Urothelium cell line (cell line): ENCODE measurements at regions not wholly inside any gene's neighbourhood (a gene's known extent, or its start where the extent isn't known, plus 50 kb on each side); places are given as distances from the start of the nearest gene placed in this dataset.

Experiments
- DNase-seq: peaks from one replicate; pipeline ENCODE4 v3.0.0; 2011; ENCODE audit warnings: low spot score, mixed read lengths
- FAIRE-seq: peaks from 2 replicates; lab custom pipeline; 2011; peaks lifted over from hg19 to GRCh38; lab: Jason Lieb, UNC

DNA sequence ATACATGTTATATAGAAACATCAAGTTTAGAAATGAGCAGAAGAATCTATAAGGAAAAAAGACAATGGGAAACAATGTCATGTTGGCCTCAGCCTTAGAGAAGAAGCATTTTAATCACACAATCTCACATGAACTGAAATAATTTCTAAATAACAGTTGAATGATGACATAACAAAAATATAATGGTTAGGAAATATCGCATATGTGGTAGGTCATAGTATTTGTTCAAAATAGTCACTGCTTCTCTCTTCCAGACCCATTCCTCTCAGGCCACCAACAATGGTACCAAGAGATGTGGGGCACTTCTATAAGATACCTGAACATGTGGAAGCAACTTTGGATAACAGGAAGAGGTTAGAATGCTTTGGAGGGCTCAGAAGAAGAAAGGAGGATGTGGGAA lies 195.7 kb upstream of the PDZRN3 start:
- no peak for DNase-seq
- no peak for FAIRE-seq

DNA sequence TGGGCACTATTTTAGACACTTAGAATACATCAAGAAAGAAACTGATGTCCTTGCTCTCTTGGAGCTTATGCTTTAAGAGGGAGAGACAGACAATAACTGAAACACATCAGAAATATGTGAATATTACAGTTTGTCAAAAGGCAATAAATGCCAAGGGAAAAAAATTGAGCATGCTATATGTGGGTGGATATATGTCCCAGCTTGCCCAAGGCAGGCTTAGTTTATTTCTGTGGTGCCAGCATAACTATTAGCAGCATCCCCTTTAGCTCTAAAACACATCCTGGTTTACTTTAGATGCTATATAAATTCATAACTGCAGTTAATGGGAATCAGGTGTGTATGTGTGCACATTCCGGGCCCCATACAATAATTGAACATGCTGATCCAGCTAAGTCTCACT lies 191.2 kb upstream of the PDZRN3 start:
- DNase-seq: no peak
- no peak for FAIRE-seq

DNA sequence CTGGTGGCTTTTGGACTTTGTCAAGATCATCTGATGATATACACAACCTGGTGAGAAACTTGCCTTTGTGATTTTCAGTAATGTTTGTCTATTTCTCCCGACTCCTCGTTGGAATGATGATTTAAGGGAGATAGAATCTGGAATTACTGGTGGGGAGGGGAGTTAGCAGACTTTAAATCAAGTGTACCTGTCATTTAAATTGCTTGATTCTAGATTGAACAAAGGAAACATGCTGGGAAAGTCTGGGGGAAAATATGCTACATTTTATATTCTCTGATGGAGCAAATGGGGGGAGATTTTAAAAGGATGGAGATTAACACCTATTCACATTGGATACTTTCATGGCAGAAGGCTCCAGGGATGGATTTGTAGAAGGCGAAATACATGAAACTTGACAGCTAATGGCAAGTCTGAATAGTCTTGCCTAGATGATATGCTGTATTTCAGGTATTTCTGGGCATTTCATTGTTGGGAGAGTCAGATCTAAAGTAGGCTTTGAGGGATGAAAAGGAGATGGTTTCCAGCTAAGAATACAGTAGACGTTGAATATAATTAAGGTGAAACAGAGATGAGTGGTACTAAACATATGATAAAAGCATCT lies 189.1 kb upstream of the PDZRN3 start:
- DNase-seq: no peak
- FAIRE-seq: no peak

DNA sequence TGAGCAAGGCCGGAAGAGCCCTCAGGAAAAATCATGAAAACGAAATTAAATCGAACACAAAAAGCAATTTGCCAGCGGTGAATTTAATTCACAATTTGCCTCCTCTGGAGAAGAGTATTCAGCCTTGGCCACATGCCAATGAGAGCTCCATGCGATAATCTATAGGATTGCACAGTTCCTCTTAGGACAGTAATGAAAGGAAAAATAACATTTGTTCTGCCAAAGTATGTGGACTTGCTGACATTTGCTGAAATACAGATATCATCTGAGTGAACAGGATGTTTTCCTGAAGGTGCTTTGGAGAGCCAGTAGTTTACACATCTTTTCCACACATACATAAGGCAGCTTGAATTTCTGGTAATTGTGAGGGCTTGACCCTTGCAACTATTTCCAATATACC lies 188.6 kb upstream of the PDZRN3 start:
- DNase-seq (no peak), FAIRE-seq (no peak)

DNA sequence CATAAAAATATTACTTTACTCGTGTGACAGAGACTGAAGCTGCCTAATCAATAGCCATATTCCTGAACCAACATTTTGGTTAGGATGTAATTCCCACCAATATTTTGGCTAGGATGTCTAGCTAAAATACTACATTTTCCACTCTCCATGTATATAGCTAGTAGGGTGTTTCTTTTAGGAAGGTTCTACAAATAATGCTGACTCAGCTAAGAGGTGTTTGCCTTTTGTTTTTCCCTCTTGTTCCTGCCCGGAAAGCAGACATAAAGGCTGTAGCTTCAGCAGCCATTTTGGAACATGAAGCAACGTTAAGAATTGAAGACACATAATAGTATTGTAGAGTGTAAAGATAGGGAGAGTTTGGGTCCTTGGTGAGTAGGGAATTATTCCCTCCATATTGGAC lies 187.3 kb upstream of the PDZRN3 start:
- DNase-seq (no peak), FAIRE-seq (no peak)

DNA sequence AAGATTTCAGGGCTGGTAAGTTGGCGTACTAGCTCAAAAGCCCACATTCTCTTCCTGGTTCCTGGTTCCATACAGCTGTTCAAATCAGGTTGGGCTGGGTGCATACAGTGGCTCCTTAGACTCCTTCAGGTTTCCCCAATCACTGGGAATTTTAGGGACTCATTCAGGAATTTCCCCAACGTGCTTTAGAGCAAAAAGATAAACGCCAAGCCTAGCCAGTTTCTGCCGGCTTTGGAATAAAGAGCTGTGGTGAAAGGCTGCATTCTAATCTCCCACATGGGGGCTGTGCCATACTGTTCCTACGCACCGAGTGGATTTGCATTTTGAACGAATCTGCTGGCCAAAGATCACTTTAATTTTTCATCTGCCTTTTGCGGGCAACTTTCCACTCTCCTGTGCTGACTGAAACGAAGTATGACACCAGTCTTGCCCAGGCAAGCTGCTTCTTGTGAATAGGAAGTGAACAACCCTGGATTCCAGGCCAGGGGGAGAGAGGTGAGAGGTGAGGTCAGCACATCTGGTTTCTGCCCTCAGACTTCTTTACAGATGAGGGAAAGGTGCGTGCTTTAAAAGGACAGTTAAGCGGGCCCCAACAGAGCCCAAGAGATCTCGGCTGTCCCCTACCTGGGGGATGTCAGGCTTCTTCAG lies 184.2 kb upstream of the PDZRN3 start:
- DNase-seq (no peak), FAIRE-seq (no peak)

DNA sequence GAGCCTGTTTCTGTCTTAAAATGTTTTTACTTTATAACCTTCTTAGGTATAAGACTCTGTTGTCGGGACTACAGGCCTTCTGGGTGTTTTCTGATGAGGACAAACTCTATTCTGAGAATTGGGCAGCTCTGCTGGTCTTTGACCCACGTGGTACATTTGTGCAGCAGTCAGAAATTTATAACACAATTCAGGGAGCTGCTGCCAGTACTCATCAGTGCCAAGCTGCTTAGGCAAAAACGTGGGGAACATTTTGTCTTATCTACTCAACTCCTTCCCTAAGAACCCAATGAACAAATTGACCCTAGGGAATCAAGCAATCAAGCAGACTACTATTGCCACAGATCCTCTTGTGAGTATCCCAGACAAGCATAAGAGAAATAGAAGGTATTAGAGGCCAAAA lies 180.7 kb upstream of the PDZRN3 start:
- FAIRE-seq: no peak
- no peak for DNase-seq

DNA sequence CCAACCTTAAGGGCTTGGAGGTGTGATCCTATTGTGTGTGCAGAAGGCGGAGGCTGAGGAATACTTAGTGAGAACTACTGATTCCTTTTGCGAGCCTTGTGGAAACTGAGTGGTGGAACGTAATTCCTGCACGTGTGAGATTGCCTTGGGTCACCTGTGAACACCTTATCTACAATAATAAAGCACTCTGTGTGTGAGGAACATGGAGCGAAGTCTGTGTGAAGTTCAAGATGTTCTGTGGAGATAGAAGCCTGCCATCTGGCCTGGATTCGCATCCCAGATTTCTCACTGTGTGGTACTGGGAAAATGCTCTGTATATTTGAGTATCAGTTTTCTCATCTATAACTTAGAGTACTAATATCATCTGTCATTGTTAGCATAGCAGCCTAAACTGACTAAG lies 179.5 kb upstream of the PDZRN3 start:
- no peak for DNase-seq
- no peak for FAIRE-seq

DNA sequence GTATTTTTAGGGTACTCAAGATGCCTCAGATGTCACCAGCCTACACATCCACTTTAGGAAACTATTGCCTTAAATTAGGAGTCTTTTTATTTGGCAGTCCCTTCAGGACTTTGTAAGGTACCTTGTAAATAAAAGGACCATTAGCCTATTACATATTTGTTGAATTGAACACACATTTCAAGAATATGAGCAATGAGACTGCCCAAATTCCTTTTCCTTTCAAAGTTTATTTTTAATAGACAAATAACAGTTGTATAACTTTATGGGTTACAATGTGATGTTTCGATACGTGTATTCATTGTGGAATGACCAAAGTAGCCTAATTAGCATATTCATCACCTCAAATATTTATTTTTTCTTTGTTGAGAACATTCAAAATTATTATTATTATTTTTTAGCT lies 176.7 kb upstream of the PDZRN3 start:
- FAIRE-seq (no peak), DNase-seq (no peak)

DNA sequence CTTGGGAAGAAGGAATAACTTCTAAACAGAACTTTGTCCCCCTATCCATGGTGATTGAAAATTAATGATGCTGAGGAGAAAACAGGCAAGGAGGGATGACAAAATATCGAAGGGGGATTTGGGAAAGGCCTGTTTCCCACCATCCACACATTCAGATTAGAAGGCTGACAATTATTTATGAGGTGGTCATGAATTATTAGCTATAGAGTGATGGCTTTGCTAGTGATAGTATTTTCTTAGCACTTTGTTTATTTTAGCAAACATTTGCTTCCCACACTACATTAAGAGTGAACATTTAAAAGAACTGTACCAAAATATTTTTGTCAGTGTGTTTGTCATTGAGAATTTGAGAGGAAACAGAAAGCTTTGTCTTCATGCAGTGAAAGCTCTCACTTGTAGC lies 172.6 kb upstream of the PDZRN3 start:
- DNase-seq: no peak
- FAIRE-seq: no peak

DNA sequence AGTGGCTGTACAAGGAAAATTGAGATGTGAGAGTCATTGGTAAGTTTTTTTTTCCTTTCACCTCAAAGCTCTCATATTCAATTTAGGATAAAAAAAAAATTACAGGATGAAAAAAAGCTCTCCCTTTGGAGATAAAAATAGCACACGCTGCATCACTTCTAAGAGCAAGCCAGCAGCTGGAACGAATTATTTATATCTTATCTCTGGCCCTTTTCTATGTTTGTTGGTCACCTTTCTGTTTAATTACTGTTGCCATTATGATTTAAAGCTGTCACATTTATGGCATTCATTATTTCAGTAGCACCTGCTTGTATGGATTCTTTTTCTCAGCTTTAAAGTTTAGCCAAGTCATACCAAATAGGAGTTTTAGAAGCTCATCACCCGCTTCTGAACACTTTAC lies 171.6 kb upstream of the PDZRN3 start:
- no peak for FAIRE-seq
- no peak for DNase-seq

DNA sequence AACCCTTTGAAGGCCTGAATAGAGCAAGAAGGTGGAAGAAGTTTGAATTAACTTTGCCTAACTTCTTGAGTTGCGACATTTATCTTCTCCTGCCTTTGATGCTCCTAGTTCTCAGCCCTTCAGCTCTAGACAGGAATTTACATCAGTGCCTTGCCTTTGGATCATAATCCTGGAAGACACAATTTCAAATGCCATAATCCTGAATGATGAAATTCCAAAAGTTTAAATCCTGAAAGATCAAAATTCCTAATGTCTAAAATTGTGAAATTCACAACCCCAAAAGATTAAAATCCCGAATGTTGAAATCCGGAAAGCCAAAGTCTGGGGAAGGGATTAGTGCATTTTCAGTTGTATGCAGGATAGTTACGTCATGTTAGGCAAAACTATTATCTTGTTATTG lies 166.6 kb upstream of the PDZRN3 start:
- no peak for DNase-seq
- FAIRE-seq: no peak

DNA sequence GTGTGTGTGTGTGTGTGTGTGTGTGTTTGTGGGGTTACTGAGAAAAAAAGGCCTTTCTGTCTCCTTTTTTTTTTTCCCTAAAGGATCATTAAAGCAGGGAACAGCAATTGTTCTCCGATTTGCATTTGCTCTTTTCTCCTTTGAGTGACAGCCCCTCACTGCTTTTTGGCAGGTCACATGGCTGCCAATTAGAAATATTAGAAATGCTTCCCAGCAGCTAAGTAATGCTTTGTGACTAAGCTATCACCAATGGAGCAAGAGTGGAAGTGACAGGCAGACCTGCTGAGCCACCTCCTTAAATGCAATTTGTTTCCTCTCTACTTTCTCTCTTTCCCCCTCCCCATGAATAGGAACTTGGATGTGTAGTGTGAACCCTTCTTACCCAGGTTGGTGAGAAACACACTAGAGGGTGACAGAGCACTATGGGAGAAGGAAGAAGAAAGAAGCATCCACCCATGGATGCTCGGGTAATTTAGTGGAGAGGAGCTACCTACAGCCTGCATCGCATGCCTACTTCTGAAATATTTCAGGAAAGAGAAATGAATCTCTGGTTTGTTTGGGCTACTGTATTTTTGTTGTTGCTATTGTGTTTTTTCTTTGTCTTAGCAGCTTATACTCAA lies 165.2 kb upstream of the PDZRN3 start:
- DNase-seq: no peak
- no peak for FAIRE-seq

DNA sequence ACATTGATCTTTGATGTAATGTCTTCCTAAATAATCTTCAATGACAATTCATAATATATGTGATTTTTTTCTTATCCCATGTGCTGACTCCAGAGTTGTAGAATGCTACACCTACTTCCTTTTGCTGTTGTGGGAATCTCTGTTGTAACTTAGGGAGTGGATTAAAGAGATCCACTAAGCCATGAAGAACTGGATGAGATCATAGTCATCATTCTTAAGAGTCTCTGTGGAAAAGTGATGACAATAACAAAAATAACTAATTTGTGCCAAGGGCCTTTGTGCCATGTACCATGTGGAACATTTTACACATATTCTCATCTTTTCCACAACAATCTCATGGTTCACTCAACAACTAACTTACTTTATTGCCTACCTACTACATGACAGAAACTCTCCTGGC lies 162.9 kb upstream of the PDZRN3 start:
- no peak for DNase-seq
- FAIRE-seq: no peak

DNA sequence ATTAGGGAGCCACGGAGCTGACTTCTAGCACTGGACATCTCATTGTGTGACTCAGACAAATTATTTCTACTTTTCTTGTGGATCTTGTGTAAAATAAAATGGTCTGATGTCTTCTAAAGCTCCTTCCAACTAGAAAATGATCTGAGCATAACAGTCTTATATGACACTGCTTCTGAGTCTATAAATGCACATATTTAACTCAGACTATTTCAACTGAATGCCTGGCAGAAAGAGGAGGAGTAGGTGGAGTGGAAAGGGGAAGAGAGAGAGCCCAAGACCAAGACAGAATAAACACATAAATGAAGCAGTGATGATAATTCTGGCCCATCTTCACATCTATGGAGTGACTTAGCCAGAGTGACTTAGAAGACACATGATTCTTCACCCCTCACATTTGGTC lies 162.3 kb upstream of the PDZRN3 start:
- no peak for DNase-seq
- no peak for FAIRE-seq

DNA sequence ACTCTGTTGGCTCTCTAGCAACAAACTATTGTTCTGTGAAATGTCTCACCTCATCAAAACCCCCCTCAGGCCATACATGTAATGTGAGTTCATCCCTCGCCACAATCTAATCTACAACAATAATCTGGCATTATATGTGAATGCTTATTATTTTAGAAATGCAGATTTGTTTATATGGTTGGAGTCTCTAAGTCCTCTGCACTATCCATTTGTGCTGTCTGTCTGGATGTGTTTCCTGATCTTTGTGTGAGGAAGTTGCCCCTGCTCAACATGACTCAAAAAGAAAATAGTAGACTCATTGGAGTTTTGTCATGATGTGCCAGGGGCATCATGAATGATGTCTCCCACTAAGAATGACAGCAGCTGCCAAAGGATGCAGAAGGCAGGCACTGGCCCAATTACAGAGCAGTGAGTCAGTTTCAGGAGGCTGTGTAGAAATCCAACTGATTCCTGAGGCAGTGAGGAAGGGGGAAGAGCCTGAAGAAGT lies 161.6 kb upstream of the PDZRN3 start:
- DNase-seq: no peak
- no peak for FAIRE-seq

DNA sequence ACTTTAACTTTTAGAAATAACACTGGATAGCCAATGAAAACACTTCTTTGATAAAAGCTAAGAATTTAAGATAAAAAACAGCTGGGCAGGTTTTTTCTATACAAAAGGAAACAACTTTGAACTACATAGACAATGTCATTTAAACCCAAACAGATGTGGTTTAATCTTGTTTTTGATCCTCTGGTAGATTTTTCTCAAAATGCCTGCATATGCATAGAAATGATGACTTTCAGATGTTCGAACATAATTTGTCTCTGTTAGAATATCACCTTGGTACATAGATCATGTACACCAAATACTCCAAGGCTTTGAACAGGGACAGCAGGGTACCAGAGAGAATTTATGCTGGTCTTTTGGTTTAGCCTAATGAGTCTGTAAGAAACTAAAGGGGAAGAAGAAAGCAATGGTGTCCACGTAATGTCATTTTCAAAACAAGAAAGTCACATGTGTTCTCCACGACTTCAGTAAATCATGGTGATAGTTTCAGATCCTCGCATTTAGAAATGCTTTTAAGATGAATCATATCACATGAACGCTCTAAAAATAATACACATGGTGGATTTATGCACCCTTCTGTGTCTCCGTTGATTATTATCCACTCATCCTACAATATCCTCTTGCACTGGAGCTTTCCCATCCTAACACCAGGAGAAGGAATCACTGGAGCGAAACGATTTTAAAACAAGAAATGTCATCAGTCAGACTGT lies 160.1 kb upstream of the PDZRN3 start:
- DNase-seq (no peak), FAIRE-seq (no peak)

DNA sequence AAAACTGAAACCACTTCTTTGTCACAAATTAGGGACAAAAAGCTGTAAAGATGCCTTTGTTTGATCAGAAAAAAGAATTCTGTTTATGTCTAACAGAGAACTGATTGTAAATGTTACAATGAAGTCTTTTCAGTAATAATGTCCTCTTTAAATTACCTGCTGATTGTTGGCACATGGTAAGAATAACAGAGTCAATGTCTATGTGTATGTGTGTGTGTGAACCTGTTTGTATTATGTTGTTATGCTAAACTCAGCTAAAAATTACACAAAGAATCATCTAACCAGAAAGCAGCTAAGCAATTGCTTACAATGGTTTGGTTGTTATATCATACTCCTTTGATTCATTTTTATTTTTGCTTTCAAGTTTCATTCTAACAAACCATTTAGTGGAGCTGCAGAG lies 159.1 kb upstream of the PDZRN3 start:
- no peak for FAIRE-seq
- DNase-seq: no peak

DNA sequence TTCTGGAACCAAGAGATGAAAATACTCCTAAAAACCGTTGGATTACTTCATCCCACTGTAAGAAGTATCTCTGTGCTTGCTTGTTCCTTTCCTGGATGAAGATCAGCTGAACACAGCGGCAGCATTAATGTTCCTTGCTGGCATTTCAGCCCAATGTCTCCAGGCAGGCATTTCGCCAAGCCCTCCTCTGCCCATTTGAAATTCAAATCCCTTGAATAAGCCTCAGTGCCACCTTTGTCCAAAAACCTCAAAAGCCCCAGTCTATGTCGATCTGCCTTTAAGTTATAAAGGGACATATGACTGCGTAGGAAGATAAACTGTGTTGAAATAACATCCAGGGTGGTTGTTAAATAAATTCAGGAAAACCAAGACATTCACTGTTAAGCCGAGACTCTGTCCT lies 156.8 kb upstream of the PDZRN3 start:
- FAIRE-seq (no peak), DNase-seq (no peak)

DNA sequence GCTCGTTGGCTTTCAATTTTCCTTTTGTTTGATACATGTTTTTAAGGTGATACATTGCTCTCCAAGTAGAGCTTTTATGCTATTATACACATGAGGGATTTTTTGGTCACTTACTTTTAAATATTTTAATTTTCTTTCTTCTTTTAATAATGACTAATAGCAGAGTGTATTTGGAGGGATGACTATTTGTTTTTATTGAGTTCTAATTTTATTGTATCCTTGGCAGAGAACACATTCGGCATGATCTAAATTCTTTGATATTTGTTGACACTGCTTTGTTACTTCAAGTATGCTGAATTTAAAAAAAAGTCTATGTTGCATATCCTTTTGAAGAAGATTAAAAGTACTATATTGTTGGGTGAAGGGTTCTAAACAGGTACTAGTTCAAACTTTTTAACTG lies 149.9 kb upstream of the PDZRN3 start:
- DNase-seq (no peak), FAIRE-seq (no peak)

DNA sequence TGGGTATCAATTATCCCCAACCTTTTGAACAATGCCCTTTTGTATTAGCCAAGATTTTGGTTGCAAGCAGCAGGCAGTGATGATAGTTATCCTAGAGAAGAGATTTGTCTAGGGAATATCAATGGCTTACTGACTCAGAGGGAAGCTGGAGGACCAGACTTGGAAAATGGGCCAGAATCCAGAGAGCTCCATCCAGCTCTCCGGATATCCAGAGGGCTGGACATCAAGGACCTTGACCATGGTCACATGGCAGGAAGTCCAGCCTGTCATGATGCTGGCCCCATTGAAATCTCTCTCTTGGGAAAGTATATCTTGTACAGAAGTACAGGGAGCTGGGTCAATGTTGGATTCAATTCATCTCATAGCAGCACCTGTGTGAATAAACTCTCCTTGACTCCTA lies 148.5 kb upstream of the PDZRN3 start:
- no peak for FAIRE-seq
- no peak for DNase-seq
